GM19395 (cell line): ENCODE measurements at regions not wholly inside any gene's neighbourhood (a gene's known extent, or its start where the extent isn't known, plus 50 kb on each side); places are given as distances from the start of the nearest gene placed in this dataset.
A peak's percentile ranks its signal among the peaks of the same experiment; 100 is the strongest.
"Not testable (repeated sequence)": the region's sequence is repeated elsewhere in the genome, so short reads cannot be mapped to it uniquely, and the experiment has no call there.

Experiments
- ATAC-seq: cut with Tn5 transposase; IDR thresholded peaks from one replicate; pipeline ENCODE4 v1.9.1; 2021; ENCODE audit warnings: mild to moderate bottlenecking, moderate library complexity; ENCODE audit not compliant: unreplicated experiment

DNA sequence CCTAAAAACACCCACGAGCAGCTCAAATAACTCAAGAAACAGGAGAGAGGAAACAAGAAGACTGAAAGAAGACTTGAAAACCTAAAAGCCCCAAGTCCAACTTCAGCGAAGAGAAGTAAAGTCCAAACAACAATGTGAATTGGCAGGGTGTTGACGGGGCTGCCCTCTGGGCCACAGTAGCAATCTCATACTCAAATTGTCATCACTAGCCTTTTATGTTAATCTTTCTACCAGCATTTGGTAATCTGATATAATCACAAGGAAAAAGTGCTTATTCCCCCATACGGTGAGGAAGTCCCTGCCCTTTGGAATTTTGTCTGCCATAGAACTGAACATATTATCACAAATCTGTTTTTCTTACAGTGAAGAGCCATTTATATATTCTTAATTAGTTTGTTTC is 51.5 kb upstream of the IFNE start:
- ATAC-seq: no peak

DNA sequence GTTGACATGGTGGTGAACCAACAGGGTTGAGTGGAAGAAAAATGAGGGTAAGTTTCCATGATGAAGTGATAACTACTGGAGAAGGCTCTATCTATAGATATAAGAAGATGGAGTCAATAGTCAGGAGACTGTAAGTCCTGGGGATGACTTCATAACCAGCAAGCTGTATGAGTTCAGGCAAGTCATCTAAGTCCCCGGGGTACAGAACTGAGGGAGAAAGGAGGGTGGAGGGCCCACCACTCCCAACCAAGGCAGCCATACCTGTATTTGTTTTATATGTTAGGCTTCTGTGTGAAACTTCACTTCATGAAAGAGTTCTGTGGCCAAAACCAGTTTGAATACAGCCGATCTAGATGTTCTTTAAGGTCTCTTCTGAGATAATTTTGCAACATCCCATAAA is 53.3 kb upstream of the IFNE start:
- ATAC-seq: no peak

DNA sequence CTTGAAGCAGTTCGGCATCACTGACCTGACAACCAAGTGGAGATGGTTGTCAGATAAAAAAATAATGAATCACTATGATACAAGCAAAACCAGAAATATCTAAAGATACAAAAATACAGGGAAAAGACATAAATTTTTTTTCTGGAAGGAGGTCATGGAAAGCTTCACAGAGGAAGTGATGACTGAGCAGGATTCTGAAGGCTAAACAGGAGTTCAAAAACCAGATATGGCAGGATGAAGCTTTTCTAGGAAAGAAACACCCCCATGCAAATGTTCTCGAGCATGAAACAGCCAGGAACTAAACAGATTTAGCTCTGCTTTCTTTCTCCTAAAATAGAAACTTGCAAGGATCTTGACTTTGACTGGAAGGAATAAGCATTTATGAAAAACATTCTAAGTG is 60.7 kb upstream of the IFNE start:
- no peak for ATAC-seq

DNA sequence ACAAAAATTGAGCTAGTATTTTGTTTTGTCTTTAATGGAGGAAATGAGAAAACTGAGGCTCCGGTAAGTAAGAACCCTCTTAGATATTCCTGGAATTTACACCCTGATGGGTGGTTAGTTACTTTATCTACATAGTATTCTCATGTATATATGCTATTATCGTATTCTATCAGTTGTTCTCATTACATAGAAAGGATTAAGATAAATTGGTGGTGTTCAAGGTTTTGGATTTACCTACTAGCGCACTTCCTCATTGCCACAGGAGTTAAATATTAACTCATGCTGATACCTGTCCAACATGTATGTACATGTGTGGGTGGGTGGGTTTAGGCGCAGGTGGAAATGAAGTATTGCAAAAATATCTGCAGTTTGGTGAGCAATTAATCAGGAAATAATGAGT is 61.1 kb upstream of the IFNE start:
- ATAC-seq: no peak

GRCh38 chr9:21543816-21544215 is 61.7 kb upstream of the IFNE start:
- ATAC-seq: not testable (repeated sequence)

GRCh38 chr9:21546949-21547348 is 64.8 kb upstream of the IFNE start:
- no peak for ATAC-seq

DNA sequence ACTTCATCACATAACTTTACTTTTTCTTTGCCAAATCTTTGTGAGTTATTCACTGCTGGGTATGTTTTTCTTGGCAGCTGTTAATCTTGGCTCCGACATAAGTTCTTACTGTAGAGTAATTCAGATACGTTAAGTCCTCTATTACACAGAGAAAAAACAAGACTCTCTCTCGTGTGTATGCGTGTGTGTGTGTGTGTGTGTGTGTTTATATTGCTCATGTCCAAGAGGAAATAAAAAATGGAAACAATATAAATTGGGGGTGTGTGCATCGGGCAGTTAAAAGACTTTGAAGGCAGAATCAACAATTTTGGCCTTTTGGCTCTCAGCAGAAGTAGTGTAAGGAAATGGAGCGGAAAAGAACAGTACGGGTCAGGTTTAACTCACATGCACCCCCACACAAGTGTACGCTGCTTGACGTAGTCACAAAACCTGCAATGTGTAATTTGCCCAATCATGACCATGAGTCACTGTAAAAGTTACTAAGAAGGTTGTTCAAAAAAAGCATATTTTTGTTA is 67.2 kb upstream of the IFNE start:
- no peak for ATAC-seq

DNA sequence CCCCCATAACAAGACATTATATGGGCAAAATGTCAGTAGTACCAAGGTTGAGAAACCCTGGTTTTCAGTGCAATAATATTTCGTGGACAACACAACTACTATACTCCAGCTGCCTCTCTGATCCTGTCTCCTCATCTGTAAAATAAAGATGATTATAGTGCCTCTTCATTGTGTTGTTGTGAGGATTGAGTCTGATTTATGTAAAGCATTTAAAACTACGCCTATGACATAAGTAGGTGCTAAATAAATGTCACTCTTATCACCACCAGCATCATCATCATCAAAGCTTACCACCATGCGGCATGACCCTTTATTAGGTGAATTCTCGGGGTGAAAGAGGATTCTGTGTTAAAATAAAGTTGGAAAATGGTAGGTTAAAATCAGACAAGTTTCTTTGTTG is 67.8 kb upstream of the IFNE start:
- no peak for ATAC-seq

- no peak for ATAC-seq
These were observed 68.3 kb upstream of the IFNE start for GRCh38 chr9:21550392-21550791.

DNA sequence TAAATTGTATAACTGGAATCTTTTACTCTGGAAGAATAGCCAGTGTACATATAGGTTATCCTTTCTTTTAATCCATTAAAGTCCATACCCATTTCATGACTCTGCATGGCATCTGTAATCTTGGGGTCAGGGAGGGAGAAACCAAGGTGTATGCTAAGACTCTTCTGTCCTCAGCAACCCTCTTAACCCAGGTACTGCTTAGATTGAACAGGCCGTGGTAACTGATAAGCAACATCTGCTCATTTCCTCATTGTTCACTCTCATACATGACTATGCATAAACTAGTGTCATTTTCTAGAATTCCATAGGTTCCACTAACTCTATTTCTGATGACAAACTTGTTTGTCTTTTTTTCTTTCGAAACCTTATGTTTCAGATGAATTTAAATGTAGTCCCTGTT is 69.3 kb upstream of the IFNE start:
- ATAC-seq: no peak

DNA sequence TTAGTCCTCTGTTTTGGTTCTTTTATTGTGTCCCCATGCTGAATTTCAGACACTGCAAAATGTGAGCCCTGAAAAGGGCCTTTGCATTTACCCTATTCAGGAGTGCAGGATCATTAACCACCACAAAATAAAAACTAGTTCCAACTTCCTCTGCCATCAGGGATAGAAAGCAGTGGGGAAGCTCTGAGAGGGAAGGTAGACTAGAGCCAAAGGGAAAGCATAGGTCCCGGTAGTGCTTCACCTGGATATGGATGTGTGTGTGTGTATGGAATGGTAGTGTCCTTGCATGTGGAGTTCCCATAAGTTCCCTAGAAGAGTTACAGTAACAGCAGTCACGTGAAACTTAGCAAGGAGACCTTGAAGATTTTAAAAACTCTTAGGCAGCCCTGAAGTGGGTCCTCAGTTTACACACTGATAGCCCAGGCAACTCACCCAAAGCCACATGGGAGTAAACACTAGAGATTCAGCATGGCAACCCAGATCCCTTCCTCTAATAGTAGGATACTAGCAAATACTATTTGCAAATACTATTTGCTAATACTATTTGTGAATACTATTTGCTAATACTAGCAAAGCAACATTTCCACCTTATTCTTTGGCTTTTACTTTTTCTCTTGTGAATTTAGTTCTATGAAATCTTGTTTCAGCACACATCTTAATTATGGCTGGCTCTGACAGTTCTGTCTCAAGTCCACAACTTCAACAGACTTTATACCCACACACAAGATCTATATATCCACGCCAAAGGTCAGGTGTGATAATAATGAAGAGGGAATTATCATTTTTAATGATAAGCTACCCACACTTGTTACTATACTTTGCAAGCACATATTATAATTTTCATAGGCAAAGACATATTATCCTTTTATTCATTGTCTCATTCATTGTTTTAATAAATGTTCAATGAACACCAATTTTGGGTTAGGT is 70.4 kb upstream of the IFNE start:
- no peak for ATAC-seq

GRCh38 chr9:21553441-21553840 is 71.3 kb upstream of the IFNE start:
- ATAC-seq: no peak

- ATAC-seq: no peak
These were observed 72.7 kb upstream of the IFNE start for GRCh38 chr9:21554813-21555212.

- no peak for ATAC-seq
These were observed 73.8 kb upstream of the IFNE start for GRCh38 chr9:21555911-21556310.

GRCh38 chr9:21556581-21557427 is 74.7 kb upstream of the IFNE start:
- no peak for ATAC-seq

GRCh38 chr9:21557428-21557768 is 75.3 kb upstream of the IFNE start:
- no peak for ATAC-seq

GRCh38 chr9:21558079-21558478 is 76.0 kb upstream of the IFNE start:
- no peak for ATAC-seq

GRCh38 chr9:21558615-21559401 is 76.7 kb upstream of the IFNE start:
- ATAC-seq: peak; percentile 12

- peak; percentile 69 for ATAC-seq
These were observed 77.5 kb upstream of the IFNE start for GRCh38 chr9:21559402-21560280.

DNA sequence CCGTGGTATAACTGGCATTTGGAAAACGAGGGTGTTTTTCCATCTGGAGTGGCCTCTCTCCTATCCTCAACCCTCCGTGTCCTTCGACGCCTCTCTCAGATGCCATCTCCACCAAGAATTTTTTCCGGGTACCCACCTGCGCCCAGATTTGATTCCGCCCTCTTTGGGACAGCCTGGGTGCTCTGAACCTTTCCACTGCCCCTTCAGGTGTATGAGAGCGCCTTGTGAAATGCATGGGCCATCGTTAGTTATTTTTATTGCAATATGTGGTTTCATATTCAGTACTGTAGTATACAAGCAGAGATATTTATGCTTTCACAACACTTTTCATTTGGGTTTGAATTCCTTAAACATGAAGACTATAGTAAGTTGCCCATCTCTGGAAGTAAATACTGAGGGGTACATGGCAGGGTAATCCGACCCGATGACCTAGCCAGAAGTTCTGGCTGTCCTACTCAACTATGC is 78.2 kb upstream of the IFNE start:
- no peak for ATAC-seq
